SJCRH30 (cell line): ENCODE measurements at regions not wholly inside any gene's neighbourhood (a gene's known extent, or its start where the extent isn't known, plus 50 kb on each side); places are given as distances from the start of the nearest gene placed in this dataset.

Experiments
- DNase-seq, 2 experiments: peaks; one replicate each; pipeline ENCODE4 v3.0.0-alpha.2; 2015 to 2020
- H3K27ac ChIP-seq: fragments of 250-450 bp; sonication (Bioruptor Pico); 2 replicates; pipeline ENCODE4 v1.5.1; 2020; ENCODE audit warnings: mild to moderate bottlenecking, moderate library complexity
- H3K27me3 ChIP-seq: fragments of 250-450 bp; sonication (Bioruptor Pico); 2 replicates; pipeline ENCODE4 v1.5.1; 2020; ENCODE audit warnings: mild to moderate bottlenecking, moderate library complexity
- H3K36me3 ChIP-seq: fragments of 250-450 bp; sonication (Bioruptor Pico); 2 replicates; pipeline ENCODE4 v1.5.1; 2020; ENCODE audit warnings: mild to moderate bottlenecking, moderate library complexity
- H3K4me1 ChIP-seq: fragments of 250-450 bp; sonication (Bioruptor Pico); 2 replicates; pipeline ENCODE4 v1.5.1; 2020; ENCODE audit warnings: mild to moderate bottlenecking, moderate library complexity
- H3K4me3 ChIP-seq: fragments of 250-450 bp; sonication (Bioruptor Pico); 2 replicates; pipeline ENCODE4 v1.5.1; 2020; ENCODE audit warnings: mild to moderate bottlenecking, moderate library complexity
- H3K9me3 ChIP-seq: fragments of 250-450 bp; sonication (Bioruptor Pico); replicated peaks from 2 replicates; pipeline ENCODE4 v1.5.1; 2020; ENCODE audit warnings: mild to moderate bottlenecking, moderate library complexity

GRCh38 chr2:146602856-146603255, 1242.0 kb upstream of the ACVR2A start:
- Histone ChIP-seq H3K36me3 (no peaks in the 10 kb centered on the region), H3K4me1 (no peaks in the 10 kb centered on the region; the same call in 1 of the 2 replicates), H3K27me3 (no peaks in the 10 kb centered on the region), H3K9me3 (peaks cover 3% of the 10 kb centered on the region; the same call in 1 of the 2 replicates), H3K4me3 (no peak overlapping the region), H3K27ac (no peak overlapping the region)
- no peak for DNase-seq

- Histone ChIP-seq H3K4me1 (no peaks in the 10 kb centered on the region; the same call in 1 of the 2 replicates), H3K36me3 (no peaks in the 10 kb centered on the region), H3K4me3 (no peak overlapping the region), H3K27me3 (no peaks in the 10 kb centered on the region), H3K9me3 (peaks cover 3% of the 10 kb centered on the region; the same call in 1 of the 2 replicates), H3K27ac (no peak overlapping the region)
- DNase-seq = no peak
Observed at GRCh38 chr2:146602383-146602782, 1242.4 kb upstream of the ACVR2A start.

GRCh38 chr2:146598791-146599190, 1246.0 kb upstream of the ACVR2A start:
- no peak overlapping the region for H3K27ac ChIP-seq
- no peaks in the 10 kb centered on the region for H3K36me3 ChIP-seq
- no peak for DNase-seq
- 0 out of 2 replicates have a peak, but pooled peaks cover 3% of the 10 kb centered on the region for H3K9me3 ChIP-seq
- no peak overlapping the region for H3K4me3 ChIP-seq
- H3K27me3 ChIP-seq = no peaks in the 10 kb centered on the region
- no peaks in the 10 kb centered on the region; the same call in 1 of the 2 replicates for H3K4me1 ChIP-seq

- H3K4me3 ChIP-seq = no peak overlapping the region
Observed at GRCh38 chr2:146597291-146597690, 1247.5 kb upstream of the ACVR2A start.

GRCh38 chr2:146591908-146592307, 1252.9 kb upstream of the ACVR2A start:
- DNase-seq = no peak
- no peak overlapping the region for H3K4me3 ChIP-seq
- no peaks in the 10 kb centered on the region for H3K36me3 ChIP-seq
- no peak overlapping the region for H3K27ac ChIP-seq
- H3K9me3 ChIP-seq = no peaks in the 10 kb centered on the region
- no peaks in the 10 kb centered on the region for H3K4me1 ChIP-seq
- H3K27me3 ChIP-seq = no peaks in the 10 kb centered on the region

More at GRCh38 chr2:146597291-146597690, 1247.5 kb upstream of the ACVR2A start:
- no peak for DNase-seq
- Histone ChIP-seq H3K27me3 (no peaks in the 10 kb centered on the region), H3K9me3 (0 out of 2 replicates have a peak, but pooled peaks cover 3% of the 10 kb centered on the region), H3K36me3 (no peaks in the 10 kb centered on the region), H3K27ac (no peak overlapping the region), H3K4me1 (no peaks in the 10 kb centered on the region)

- no peak overlapping the region for H3K4me3 ChIP-seq
- 0 out of 2 replicates have a peak, but pooled peaks cover 5% of the 10 kb centered on the region for H3K4me1 ChIP-seq
- no peaks in the 10 kb centered on the region for H3K27me3 ChIP-seq
- no peaks in the 10 kb centered on the region for H3K36me3 ChIP-seq
- H3K27ac ChIP-seq = no peak overlapping the region
- no peaks in the 10 kb centered on the region for H3K9me3 ChIP-seq
- no peak for DNase-seq
Observed at GRCh38 chr2:146587291-146587713, 1257.5 kb upstream of the ACVR2A start.

GRCh38 chr2:146584316-146584715, 1260.5 kb upstream of the ACVR2A start:
- H3K36me3 ChIP-seq = no peaks in the 10 kb centered on the region
- no peak overlapping the region for H3K27ac ChIP-seq
- peak; percentile 13 to 53 for DNase-seq
- no peaks in the 10 kb centered on the region for H3K9me3 ChIP-seq
- peaks cover 15% of the 10 kb centered on the region for H3K4me1 ChIP-seq
- no peaks in the 10 kb centered on the region for H3K27me3 ChIP-seq
- H3K4me3 ChIP-seq = no peak overlapping the region

- peak overlapping the region; percentile 52 for H3K27ac ChIP-seq
- no peaks in the 10 kb centered on the region for H3K27me3 ChIP-seq
- H3K36me3 ChIP-seq = no peaks in the 10 kb centered on the region
- peaks cover 30% of the 10 kb centered on the region for H3K4me1 ChIP-seq
- no peak overlapping the region for H3K4me3 ChIP-seq
- no peaks in the 10 kb centered on the region; the same call in 1 of the 2 replicates for H3K9me3 ChIP-seq
- peak; percentile 9 to 48 for DNase-seq
Observed at GRCh38 chr2:146579147-146579930, 1265.5 kb upstream of the ACVR2A start.

- Histone ChIP-seq H3K4me1 (peaks cover 28% of the 10 kb centered on the region), H3K27me3 (no peaks in the 10 kb centered on the region), H3K36me3 (no peaks in the 10 kb centered on the region), H3K9me3 (no peaks in the 10 kb centered on the region; the same call in 1 of the 2 replicates), H3K4me3 (no peak overlapping the region), H3K27ac (no peak overlapping the region)
- peak in 1 of 2 experiments; percentile 8 for DNase-seq
Observed at GRCh38 chr2:146576339-146577111, 1268.3 kb upstream of the ACVR2A start.

- Histone ChIP-seq H3K4me1 (peaks cover 10% of the 10 kb centered on the region; the same call in 1 of the 2 replicates), H3K9me3 (no peaks in the 10 kb centered on the region; the same call in 1 of the 2 replicates), H3K27me3 (no peaks in the 10 kb centered on the region), H3K27ac (no peak overlapping the region), H3K4me3 (no peak overlapping the region), H3K36me3 (no peaks in the 10 kb centered on the region)
- DNase-seq = no peak
Observed at GRCh38 chr2:146572598-146572997, 1272.2 kb upstream of the ACVR2A start.

GRCh38 chr2:146561996-146562395, 1282.8 kb upstream of the ACVR2A start:
- Histone ChIP-seq H3K4me1 (no peaks in the 10 kb centered on the region; the same call in 1 of the 2 replicates), H3K9me3 (no peaks in the 10 kb centered on the region), H3K27me3 (no peaks in the 10 kb centered on the region), H3K36me3 (no peaks in the 10 kb centered on the region), H3K27ac (no peak overlapping the region), H3K4me3 (no peak overlapping the region)
- DNase-seq = no peak

- DNase-seq = no peak
- Histone ChIP-seq H3K36me3 (no peaks in the 10 kb centered on the region), H3K4me1 (no peaks in the 10 kb centered on the region), H3K27ac (no peak overlapping the region), H3K9me3 (no peaks in the 10 kb centered on the region), H3K4me3 (no peak overlapping the region), H3K27me3 (no peaks in the 10 kb centered on the region)
Observed at GRCh38 chr2:146547236-146547635, 1297.6 kb upstream of the ACVR2A start.

- DNase-seq = no peak
- H3K36me3 ChIP-seq = no peaks in the 10 kb centered on the region
Observed at GRCh38 chr2:146544701-146545100, 1300.1 kb upstream of the ACVR2A start.

GRCh38 chr2:146541896-146542295, 1302.9 kb upstream of the ACVR2A start:
- DNase-seq = no peak

More at GRCh38 chr2:146544701-146545100, 1300.1 kb upstream of the ACVR2A start:
- no peak overlapping the region for H3K4me3 ChIP-seq
- H3K4me1 ChIP-seq = no peaks in the 10 kb centered on the region
- no peaks in the 10 kb centered on the region; the same call in 1 of the 2 replicates for H3K9me3 ChIP-seq
- no peaks in the 10 kb centered on the region for H3K27me3 ChIP-seq
- no peak overlapping the region for H3K27ac ChIP-seq

More at GRCh38 chr2:146541896-146542295, 1302.9 kb upstream of the ACVR2A start:
- no peak overlapping the region for H3K27ac ChIP-seq
- no peaks in the 10 kb centered on the region for H3K27me3 ChIP-seq
- H3K36me3 ChIP-seq = no peaks in the 10 kb centered on the region
- no peaks in the 10 kb centered on the region for H3K4me1 ChIP-seq
- peaks cover 3% of the 10 kb centered on the region; the same call in 1 of the 2 replicates for H3K9me3 ChIP-seq
- no peak overlapping the region for H3K4me3 ChIP-seq
